ENCODE measurements at regions not wholly inside any gene's neighbourhood (a gene's known extent, or its start where the extent isn't known, plus 50 kb on each side); places are given as distances from the start of the nearest gene placed in this dataset.

DNA sequence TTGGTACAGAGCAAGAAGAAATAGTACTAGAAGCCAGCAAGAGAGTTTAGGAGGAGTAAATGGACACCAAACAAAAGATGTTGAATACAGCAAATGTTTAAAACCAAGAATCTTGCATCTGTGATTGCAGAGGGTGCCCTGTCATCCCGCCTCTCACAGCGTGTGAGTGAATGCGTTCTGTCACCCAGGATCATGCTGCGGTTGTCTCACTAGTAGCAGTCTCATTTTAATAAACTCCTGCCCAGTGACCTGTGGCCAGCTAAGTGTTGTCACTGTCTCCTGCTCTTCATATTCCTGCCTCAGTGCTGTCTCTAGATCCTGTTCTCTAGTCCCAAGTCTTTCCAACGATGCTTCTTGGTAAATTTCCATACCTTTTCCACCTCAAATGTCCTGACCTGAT is 584.6 kb downstream of the MCTP2 start (continued):
- TF ChIP-seq CHD4 (IDR thresholded peaks at IDR 0.05; ENCODE audit: borderline replicate concordance, low read length) (no peak), ELF3 (CRISPR knock-in tag; IDR thresholded peaks at IDR 0.05) (no peak)

DNA sequence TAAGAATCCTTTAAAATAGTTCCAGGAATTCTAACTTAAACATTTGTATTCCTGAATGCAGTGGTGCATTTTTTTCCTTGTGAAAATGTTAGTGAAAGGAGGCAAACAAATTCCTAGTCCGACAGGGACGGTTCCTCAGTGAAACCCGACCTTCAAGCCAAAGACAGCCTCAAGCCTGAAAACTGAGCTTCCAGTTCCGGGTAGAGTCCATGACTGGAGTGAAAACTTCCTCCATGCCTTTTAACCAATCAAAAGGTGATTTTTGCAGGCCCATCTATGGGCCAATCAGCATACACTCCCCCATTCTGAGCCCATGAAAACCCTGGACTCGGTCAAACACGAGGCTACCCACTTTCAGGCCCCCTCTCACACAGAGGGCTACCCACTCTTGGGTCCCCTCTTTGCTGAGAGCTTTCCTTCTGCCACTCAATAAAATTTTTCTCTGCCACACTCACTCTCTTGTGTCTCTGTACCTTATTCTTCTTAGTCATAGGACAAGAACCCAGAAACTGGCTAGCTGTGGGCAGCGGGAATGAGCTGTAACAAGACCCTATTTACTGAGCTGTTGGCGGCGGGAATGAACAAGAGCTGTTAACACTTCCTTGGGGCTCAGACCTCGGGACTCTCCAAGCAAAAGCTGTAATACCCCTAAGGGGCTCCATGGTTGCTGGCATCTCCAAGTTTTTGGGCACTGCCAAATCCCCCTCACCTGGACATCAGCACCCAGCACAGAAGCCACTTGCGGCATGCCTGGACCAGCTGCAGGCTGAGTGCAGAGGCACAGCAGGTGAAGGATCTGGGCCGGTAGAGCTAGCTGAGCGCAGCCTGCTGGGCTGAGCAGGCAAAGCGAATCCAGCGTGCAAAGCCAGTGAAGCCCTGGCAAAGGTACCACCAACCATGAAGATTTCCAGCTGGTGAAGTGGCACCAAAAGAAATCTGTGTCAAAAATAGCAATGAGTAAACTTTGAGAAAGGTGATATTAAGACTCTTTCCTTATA is 598.8 kb downstream of the MCTP2 start:
- Histone ChIP-seq H2AFZ (ENCODE audit: low read length) (no peak overlapping the region), H3K79me2 (ENCODE audit: insufficient read depth, low read length) (no peaks in the 10 kb centered on the region), H3K4me3 (replicated peaks in 1 of 3; ENCODE audit: insufficient read depth in 1 of 3, low read depth in 2 of 3, low read length in 3 of 3) (no peak overlapping the region), H3K4me2 (ENCODE audit: low read depth, low read length) (no peak overlapping the region), H3K27me3 (ENCODE audit: control insufficient read depth in 1 of 2, insufficient read depth in 2 of 2, low read length in 2 of 2) (no peaks in the 10 kb centered on the region), H3K4me1 (ENCODE audit: insufficient read depth, low read length) (no peaks in the 10 kb centered on the region), H3K36me3 (replicated peaks in 1 of 2; ENCODE audit: control insufficient read depth in 1 of 2, insufficient read depth in 2 of 2, low read length in 2 of 2) (no peaks in the 10 kb centered on the region), H3K27ac (ENCODE audit: extremely low read length, insufficient read depth, low read length) (no peak overlapping the region), H3K9me3 (ENCODE audit: low read length) (peaks cover 4% of the 10 kb centered on the region; the same call in 1 of the 2 replicates), H3K9ac (ENCODE audit: insufficient read depth, low read depth, low read length) (no peak overlapping the region), H4K20me1 (ENCODE audit: insufficient read depth, low read length) (no peaks in the 10 kb centered on the region)
- no peak for TF ChIP-seq ZNF616 (CRISPR knock-in tag; IDR thresholded peaks at IDR 0.05; ENCODE audit: low read depth)
- peak; percentile 58 for TF ChIP-seq NR2C2 (CRISPR knock-in tag; IDR thresholded peaks at IDR 0.05; ENCODE audit: borderline replicate concordance)
- peak; percentile 23; the same call in 1 of the 2 replicates for TF ChIP-seq GABPB1 (CRISPR knock-in tag; IDR thresholded peaks at IDR 0.05)
- no peak for TF ChIP-seq GABPA (IDR thresholded peaks at IDR 0.05; ENCODE audit: low read depth, low read length)
- TF ChIP-seq GABPA (CRISPR knock-in tag; IDR thresholded peaks at IDR 0.05; ENCODE audit: low read depth) = peak; percentile 64
- DNase-seq (ENCODE audit: low spot score) (no peak), FAIRE-seq (no peak), ATAC-seq (no peak)
- no TSS peak for BruUV-seq (replicated peaks)
- POLR2A ChIA-PET = interaction anchor here (1.1 kb wide), 1 partner anchor 15 kb away, joined by 3 read pairs; no protein-coding TSS in a partner anchor
- intact Hi-C loops (cut with micrococcal nuclease; ENCODE audit: unreplicated experiment) = loop anchor here (10.0 kb wide), 1 partner anchor 455 kb away; no protein-coding TSS in a partner anchor
- in situ Hi-C loops (cut with HindIII; ENCODE audit: extremely low pct_ligation_motif_present, low pct_unique_long_range_greater_than_20kb) = no loop called here
- WGBS (ENCODE audit: low lambda C conversion rate) = 13% methylated on average over 12 of the region's 15 CpGs
- CTCF ChIA-PET (ENCODE audit: low intra/inter-chr PET ratio, low total read pairs) = no interaction called here
